ENCODE measurements at regions not wholly inside any gene's neighbourhood (a gene's known extent, or its start where the extent isn't known, plus 50 kb on each side); places are given as distances from the start of the nearest gene placed in this dataset.
"Not testable (repeated sequence)": the region's sequence is repeated elsewhere in the genome, so short reads cannot be mapped to it uniquely, and the experiment has no call there.

DNA sequence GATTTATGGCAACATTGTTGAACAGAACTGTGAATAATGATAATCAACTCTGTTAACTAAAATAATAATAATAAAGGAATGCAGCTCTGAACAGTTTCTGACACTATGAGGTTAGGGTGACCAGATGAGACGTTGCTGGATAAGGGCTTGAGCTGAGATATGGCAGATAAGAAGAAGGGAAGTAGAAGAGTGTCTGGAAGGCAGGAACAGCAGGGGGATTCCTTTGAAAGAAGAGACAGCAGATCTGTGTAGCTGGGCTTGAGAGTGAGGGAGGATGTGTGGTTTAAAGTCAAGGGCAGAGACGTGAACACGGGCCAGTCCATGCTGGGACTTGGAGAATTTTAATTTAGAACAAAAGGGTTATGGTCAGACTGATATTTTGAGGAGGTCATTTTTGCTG, 273.1 kb upstream of the SLC14A2 start:
- no peak for DNase-seq (ENCODE audit: low read depth in 2 of 2)

GRCh38 chr18:45342653-45343052, 272.6 kb upstream of the SLC14A2 start:
- DNase-seq (ENCODE audit: low read depth in 2 of 2) = no peak

DNA sequence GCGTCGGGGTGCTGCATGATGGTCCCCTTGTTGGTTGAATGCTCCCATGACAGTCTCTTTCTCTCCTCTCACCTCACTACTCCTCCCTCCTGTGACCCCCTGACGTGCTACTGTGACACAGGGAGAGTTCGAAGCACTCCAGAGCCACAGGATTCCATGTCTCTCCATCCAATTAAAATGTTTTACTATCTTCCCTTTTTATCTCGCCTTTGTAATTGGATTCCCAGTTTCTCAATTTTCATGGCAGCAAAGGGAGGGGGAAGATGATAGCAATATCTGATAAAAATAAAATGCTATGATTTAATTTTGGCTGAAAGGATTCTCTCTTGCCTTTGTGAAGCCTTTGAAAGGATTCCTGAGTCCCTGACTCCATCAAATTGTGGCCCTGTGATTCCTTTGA, 271.9 kb upstream of the SLC14A2 start:
- no peak for DNase-seq (ENCODE audit: low read depth in 2 of 2)

DNA sequence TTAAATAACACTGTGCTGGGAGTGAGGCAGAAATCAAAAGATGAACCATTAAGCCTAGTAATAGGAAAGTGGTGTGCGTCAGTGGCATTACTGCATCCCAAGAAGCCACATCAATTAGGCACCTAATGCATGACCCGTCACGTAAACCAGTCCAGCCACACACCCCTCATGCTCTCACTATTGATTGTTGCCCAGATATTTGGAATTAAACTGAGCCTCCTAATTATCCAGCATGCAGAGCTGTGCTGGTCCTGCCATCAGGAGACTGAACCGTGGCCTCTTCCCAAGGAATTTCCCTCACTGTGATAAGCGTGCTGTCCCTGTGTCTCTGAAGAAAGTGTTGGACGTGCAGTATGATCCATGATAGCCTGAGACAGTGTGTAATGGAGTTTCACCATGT, 270.6 kb upstream of the SLC14A2 start:
- not testable (repeated sequence) for DNase-seq (ENCODE audit: low read depth in 2 of 2)

DNA sequence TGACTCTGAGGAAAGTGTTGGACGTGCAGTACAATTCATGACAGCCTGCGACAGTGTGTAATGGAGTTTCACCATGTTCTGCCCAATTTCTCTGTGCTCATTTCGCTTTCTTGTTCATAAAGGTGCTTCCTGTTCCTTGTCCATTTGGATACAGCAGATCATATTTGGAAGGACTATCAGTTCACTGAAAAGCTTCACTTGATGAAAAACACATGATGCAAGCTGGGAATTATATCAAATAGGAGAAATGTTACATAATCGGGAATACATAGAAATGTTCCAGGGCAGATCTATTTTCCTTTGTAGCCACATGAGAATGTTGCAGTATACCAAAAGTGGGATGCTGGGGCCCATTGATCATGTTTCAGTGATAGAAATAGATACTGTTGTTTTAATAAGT, 266.3 kb upstream of the SLC14A2 start:
- no peak for DNase-seq (ENCODE audit: low read depth in 2 of 2)

- no peak for DNase-seq (ENCODE audit: low read depth in 2 of 2)
These were observed 265.8 kb upstream of the SLC14A2 start for GRCh38 chr18:45349467-45349866.

DNA sequence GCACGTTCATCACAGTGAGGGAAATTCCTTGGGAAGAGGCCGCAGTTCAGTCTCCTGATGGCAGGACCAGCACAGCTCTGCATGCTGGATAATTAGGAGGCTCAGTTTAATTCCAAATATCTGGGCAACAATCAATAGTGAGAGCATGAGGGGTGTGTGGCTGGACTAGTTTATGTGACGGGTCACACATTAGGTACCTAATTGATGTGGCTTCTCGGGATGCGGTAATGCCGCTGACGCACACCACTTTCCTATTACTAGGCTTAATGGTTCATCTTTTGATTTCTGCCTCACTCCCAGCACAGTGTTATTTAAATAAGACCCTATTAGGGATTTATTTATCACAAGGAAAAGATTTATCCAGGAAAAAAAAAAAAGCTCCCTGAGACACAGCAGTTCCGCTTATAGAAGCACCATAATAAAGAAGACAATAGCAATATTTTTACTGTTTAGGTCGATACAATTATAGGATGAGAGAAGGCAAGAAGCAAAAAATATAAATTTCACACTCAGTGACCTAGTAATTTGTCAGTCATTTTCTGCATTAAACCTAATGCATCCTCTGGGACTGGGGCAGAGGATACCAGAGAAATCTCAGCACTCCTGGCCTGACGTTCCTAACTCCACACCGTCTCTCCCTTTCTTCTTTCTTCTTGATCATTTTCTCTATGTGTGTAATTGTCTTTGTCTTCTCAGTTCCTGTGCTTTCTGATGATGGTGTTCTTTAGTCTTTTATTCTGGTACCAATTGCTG, 264.7 kb upstream of the SLC14A2 start:
- DNase-seq (ENCODE audit: low read depth in 2 of 2) = no peak

GRCh38 chr18:45352874-45353273, 262.4 kb upstream of the SLC14A2 start:
- DNase-seq (ENCODE audit: low read depth in 2 of 2) = no peak

DNA sequence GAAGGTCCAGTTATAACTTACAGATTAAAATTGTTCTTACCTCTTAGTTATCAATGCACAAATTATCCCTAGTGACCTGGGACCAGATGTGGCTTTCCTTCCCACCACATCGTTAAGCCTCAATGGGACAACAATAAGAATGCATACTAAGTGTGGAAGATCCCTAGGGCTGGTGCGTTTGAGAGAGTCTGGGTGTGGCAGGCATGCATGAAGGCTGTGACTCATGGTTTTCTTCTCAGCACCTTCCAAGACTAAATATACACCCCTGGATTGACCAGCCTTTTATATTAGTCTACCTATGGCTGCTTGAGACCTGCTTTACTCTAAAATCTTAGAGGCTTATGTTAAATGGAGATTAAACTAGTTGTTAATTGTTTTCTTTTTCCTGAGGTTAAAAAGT, 261.7 kb upstream of the SLC14A2 start:
- DNase-seq (ENCODE audit: low read depth in 2 of 2) = no peak

DNA sequence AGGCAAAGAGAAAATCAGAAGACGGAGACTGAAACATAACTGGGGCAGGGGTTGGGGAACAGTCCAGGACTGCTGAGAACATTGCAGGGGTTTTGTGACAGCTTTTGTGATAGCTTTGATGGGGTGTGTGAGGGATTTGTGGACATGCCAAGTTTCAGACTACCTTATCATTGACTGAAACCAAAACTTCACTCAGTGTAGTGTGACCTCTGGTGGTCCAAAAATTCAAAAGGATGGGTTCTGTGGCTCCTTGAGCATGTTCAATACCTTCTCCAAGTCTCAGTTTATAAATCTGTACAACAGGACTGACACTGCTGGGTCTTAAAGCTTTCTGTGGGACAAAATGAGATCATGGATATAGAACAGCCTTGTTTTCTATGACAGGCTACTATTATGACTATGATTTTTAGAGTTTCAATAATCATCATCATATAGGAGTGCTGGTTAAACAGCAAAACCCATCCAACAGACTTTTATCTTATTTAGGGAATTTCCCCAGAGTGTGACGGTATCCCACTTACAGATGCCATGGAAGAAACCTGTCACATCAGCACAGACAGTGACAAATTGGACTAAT, 259.2 kb upstream of the SLC14A2 start:
- no peak for DNase-seq (ENCODE audit: low read depth in 2 of 2)

- DNase-seq (ENCODE audit: low read depth in 2 of 2) = no peak
These were observed 257.4 kb upstream of the SLC14A2 start for GRCh38 chr18:45357686-45358470.

DNA sequence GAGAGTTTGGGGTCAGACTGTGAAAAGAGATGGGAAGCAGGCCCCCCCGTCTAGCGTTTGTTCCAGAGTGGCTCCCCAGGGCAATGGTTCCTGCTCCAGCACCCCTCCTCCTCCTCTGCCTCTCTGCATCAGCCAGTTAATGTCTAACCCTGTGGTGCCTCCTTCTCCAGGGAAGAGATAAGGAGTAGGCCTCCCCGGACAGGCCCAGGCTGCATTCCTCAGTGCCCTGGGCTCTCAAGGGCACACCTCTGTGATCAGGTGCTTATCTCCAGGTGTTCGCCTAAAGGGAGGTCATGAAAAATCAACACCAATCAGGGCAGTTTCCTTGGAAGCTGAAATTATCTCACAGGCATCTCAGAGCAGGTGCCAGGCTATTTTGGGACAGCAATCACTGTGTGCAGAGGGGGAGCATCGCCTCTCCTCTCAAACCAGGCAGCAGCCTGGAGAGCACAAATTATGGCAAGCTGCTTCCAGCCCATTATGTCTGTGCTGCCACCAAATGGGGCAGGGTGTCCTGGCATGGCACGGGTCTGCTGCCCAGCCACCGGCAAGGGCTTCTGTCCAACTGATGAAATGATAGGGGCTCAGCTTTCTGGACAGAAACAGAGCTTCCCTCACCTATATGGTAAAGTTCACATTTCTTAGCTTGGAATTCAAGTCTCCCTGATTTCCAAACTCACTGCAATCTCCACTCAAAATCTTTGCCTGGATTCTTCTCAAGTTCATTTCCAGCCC, 255.8 kb upstream of the SLC14A2 start:
- DNase-seq (ENCODE audit: low read depth in 2 of 2) = no peak

DNA sequence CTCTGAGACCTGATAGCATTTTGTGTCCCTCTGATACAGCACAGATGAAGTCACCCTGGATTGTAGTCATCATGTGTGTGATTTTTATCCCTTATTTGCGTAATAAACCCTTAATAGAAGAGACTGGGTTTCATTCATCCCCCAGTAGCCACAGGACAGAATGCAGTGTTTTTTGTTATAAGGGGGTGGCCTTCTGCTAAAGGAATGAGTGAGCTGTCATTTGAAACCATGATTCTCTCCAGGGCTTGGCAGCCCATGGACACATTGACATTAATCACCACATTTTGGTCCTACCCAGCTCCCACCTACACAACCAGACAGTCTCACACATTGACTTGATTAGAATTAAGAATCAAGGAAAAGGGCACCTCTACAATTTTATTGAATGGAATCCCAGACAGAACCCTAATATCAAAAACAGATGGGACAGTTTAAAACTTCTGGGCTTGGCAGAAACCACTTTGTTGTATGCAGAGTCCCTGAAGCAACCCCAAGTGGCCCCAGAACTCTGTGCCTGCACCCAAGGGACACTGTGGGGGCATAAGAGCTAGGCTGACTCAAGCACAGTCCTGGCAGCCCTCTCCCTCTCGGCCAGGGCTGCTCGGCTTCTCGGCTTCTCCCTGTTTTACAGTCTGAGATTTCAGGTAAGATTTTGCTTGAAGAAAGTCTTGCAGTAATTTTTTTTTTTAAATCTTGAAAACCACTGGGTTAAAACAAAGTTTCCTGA, 254.0 kb upstream of the SLC14A2 start:
- no peak for DNase-seq (ENCODE audit: low read depth in 2 of 2)

GRCh38 chr18:45363196-45363595, 252.1 kb upstream of the SLC14A2 start:
- no peak for DNase-seq (ENCODE audit: low read depth in 2 of 2)

DNA sequence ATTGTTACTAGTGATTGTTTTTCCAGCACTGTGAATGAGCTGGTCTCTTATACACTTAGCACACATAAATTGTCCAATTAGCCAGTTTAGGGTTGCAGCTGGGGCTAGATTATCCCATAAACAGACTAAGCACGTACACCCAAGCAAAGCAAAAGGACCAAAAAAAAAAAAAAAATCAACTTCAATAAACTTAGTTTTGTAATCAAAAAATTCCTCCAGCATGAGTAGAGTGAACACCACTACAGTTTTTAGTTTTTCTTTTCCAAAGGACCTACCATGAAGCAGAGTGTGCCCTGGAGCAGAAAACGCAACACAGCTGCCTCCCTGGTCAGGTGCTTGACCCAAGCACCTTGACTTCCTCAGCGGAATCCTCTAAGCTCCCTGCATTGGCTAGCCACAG, 249.4 kb upstream of the SLC14A2 start:
- DNase-seq (ENCODE audit: low read depth in 2 of 2) = no peak

GRCh38 chr18:45370255-45371010, 244.8 kb upstream of the SLC14A2 start:
- DNase-seq (ENCODE audit: low read depth in 2 of 2) = no peak

DNA sequence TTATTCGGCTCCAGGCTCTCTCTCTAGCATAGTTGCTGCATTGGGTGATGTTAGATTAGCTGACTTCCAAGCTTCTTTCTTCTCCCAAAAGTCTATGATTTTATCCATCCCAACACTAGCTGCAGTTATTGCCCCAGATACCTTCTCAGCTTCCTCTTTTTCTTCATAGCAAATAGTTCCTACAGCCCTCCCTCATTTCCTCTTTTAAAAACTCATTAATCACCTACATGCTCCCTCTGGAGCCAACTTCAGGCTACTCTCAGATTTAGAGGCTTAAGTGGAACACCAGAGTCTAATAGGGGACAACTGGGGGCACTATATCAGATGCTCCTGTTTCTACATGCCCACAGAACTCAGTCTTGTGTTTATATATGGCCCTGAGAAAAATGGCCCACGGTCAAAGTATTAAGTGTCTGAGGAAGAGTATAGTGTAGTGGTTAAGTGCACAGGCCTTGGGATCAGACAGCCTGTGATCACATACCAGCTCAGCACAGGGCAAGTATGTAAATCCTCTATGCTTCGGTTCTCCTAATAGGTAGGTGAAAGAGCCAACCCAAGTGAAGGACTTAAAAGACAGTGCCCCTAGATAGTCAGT, 241.9 kb upstream of the SLC14A2 start:
- no peak for DNase-seq (ENCODE audit: low read depth in 2 of 2)

DNA sequence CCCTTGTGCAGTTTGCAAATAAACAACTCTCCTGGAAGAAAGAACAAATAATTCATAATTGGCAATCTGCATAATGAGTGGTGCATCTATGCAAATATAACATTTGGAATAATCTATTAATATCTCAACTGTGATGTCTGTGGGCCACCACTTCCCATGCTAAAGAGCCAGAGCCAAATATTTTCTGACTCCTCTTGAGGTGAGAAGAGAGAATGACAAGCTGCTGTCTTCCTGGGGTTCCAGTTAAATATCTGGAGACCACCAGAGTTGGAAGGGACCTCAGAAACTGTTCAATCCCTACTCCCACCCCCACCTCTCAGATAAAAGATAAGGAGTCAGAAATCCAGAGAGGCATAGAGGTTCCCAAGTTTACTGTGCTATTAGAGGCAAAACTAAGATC, 241.0 kb upstream of the SLC14A2 start:
- no peak for DNase-seq (ENCODE audit: low read depth in 2 of 2)

GRCh38 chr18:45374878-45375630, 240.2 kb upstream of the SLC14A2 start:
- DNase-seq (ENCODE audit: low read depth in 2 of 2) = no peak

DNA sequence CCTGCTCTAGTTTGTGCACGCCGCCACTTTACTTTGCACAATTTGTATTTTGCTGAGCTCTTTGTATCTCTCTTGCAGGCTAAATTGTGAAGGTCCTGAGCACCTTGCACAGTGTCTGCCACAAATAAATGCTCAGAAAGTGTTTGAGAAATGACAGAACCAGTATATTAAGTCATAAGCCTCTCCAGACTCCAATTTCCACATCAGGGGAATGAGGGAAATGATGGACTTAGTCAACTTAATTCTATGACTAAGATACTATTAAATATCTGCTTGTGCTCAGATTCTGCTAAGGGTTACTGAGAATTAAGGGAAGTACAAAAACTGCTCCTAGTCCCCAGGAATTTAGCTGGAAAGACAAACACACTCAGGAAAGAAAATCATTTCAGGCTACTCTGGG, 239.1 kb upstream of the SLC14A2 start:
- DNase-seq (ENCODE audit: low read depth in 2 of 2) = no peak

Data from activated CD8-positive, alpha-beta memory T cell treated with anti-CD3 and anti-CD28 coated beads for 4 hours (primary cell).